ENCODE measurements at regions not wholly inside any gene's neighbourhood (a gene's known extent, or its start where the extent isn't known, plus 50 kb on each side); places are given as distances from the start of the nearest gene placed in this dataset.

DNA sequence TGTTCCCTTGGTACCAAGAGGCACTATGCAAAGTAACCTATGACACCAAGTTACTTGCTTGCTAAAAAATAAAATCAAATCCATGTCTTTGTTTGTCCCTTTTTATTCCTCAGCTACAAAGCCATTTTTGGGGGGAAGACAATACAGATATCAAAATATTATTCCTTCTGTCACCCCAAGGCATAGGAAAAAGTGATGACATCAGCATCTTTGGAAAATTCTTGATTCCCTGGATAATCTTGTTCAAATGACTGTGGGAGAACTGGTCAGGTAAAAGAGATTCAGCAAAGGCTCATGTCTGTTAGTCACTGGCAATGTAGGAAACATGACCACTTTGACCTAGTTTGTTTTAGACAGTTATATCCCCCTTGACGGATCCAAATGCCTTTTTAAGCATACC is 373.1 kb downstream of the MAT2B start:
- no peak for TF ChIP-seq CTCF (IDR thresholded peaks at IDR 0.05)
- TF ChIP-seq EZH2 (IDR thresholded peaks at IDR 0.05; ENCODE audit: borderline replicate concordance, insufficient read depth, low read depth, low read length, poor library complexity, severe bottlenecking), result no peak
